ENCODE measurements at regions not wholly inside any gene's neighbourhood (a gene's known extent, or its start where the extent isn't known, plus 50 kb on each side); places are given as distances from the start of the nearest gene placed in this dataset.

- no peak for TF ChIP-seq MAZ (IDR thresholded peaks at IDR 0.05; ENCODE audit: borderline replicate concordance, low read depth, low read length)
- TF ChIP-seq, protein P1, sequence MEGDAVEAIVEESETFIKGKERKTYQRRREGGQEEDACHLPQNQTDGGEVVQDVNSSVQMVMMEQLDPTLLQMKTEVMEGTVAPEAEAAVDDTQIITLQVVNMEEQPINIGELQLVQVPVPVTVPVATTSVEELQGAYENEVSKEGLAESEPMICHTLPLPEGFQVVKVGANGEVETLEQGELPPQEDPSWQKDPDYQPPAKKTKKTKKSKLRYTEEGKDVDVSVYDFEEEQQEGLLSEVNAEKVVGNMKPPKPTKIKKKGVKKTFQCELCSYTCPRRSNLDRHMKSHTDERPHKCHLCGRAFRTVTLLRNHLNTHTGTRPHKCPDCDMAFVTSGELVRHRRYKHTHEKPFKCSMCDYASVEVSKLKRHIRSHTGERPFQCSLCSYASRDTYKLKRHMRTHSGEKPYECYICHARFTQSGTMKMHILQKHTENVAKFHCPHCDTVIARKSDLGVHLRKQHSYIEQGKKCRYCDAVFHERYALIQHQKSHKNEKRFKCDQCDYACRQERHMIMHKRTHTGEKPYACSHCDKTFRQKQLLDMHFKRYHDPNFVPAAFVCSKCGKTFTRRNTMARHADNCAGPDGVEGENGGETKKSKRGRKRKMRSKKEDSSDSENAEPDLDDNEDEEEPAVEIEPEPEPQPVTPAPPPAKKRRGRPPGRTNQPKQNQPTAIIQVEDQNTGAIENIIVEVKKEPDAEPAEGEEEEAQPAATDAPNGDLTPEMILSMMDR (conservative IDR thresholded peaks at IDR 0.05; ENCODE audit: low read depth, low read length): no peak
- no peak for TF ChIP-seq POLR2A (IDR thresholded peaks at IDR 0.05; ENCODE audit: low read depth, low read length)
- TF ChIP-seq USF2 (IDR thresholded peaks at IDR 0.05; ENCODE audit: low read depth, low read length): no peak
- no peak for TF ChIP-seq MAFK (IDR thresholded peaks at IDR 0.05; ENCODE audit: low read depth, low read length)
- in situ Hi-C loops (cut with MboI; ENCODE audit: low sequenced_read_pairs): no loop called here
- intact Hi-C loops (cut with micrococcal nuclease): no loop called here
Observed at GRCh38 chr2:66201242-66201641, 233.7 kb upstream of the MEIS1 start.

More at GRCh38 chr2:66201242-66201641, 233.7 kb upstream of the MEIS1 start:
- Histone ChIP-seq H3K9ac (ENCODE audit: low read depth, low read length) (no peak overlapping the region), H3K27ac (ENCODE audit: insufficient read depth, low read length) (no peak overlapping the region), H2BK5ac (ENCODE audit: low read depth, low read length, poor library complexity, severe bottlenecking) (no peak overlapping the region), H3K56ac (ENCODE audit: extremely low read depth, insufficient read depth, low read length) (no peak overlapping the region), H4K8ac (ENCODE audit: low read depth in 2 of 2, low read length in 2 of 2) (no peak overlapping the region), H2BK15ac (ENCODE audit: low read depth, low read length) (no peak overlapping the region), H2AFZ (replicated peaks; ENCODE audit: low read length, poor library complexity) (no peak overlapping the region), H2AK5ac (ENCODE audit: low read depth, low read length) (no peak overlapping the region), H3K4me3 (ENCODE audit: insufficient read depth, low read depth, low read length) (no peak overlapping the region), H3K36me3 (ENCODE audit: control insufficient read depth, insufficient read depth, low read length) (no peaks in the 10 kb centered on the region), H3K9me1 (ENCODE audit: insufficient read depth, low read length) (no peaks in the 10 kb centered on the region), H4K91ac (ENCODE audit: insufficient read depth, low read depth, low read length) (no peak overlapping the region), H3K18ac (ENCODE audit: low read depth, low read length) (no peak overlapping the region), H3K4me1 (ENCODE audit: control insufficient read depth, insufficient read depth, low read length) (no peaks in the 10 kb centered on the region), H3K4me2 (ENCODE audit: low read depth, low read length) (no peak overlapping the region), H3K4ac (ENCODE audit: low read depth, low read length) (no peak overlapping the region), H3K9me3 (ENCODE audit: control insufficient read depth, insufficient read depth, low read length) (no peaks in the 10 kb centered on the region), H2BK120ac (ENCODE audit: low read depth, low read length) (no peak overlapping the region), H2BK20ac (ENCODE audit: low read depth, low read length) (no peak overlapping the region), H3K27me3 (ENCODE audit: control insufficient read depth, insufficient read depth, low read length) (no peaks in the 10 kb centered on the region), H3K14ac (replicated peaks; ENCODE audit: low read depth, low read length) (no peak overlapping the region), H4K20me1 (ENCODE audit: insufficient read depth, low read length) (no peaks in the 10 kb centered on the region), H2AK9ac (replicated peaks; ENCODE audit: low read depth, low read length, poor library complexity) (no peak overlapping the region), H3K23ac (ENCODE audit: low read depth, low read length) (no peak overlapping the region), H4K5ac (ENCODE audit: low read depth, low read length) (no peak overlapping the region), H3K79me1 (ENCODE audit: low read depth in 1 of 2, low read length in 2 of 2) (no peaks in the 10 kb centered on the region)
- ATAC-seq (ENCODE audit: low read depth): no peak
- CTCF ChIA-PET: interaction anchor here (0.6 kb wide), 1 partner anchor 293 kb away, joined by 3 read pairs; no protein-coding TSS in a partner anchor
- no peak for DNase-seq
- 80% methylated on average over 2 of the region's 2 CpGs; no CpG with 5 or more reads in 1 of the 2 experiments for WGBS, 2 experiments (ENCODE audit: extremely low coverage in 2 of 2, insufficient read length in 1 of 2)
- POLR2A ChIA-PET (ENCODE audit: unreplicated experiment): no interaction called here
- dilution Hi-C loops (cut with HindIII; ENCODE audit: low sequenced_read_pairs, unreplicated experiment): no loop called here
- BruUV-seq (replicated peaks): no TSS peak

Data from IMR-90 (cell line).